ENCODE measurements at regions not wholly inside any gene's neighbourhood (a gene's known extent, or its start where the extent isn't known, plus 50 kb on each side); places are given as distances from the start of the nearest gene placed in this dataset.

GRCh38 chr18:70450426-70451253 lies 161.8 kb downstream of the SOCS6 start:
- Histone ChIP-seq H3K27me3 (replicated peaks; ENCODE audit: control insufficient read depth, insufficient read depth, low read length) (no peaks in the 10 kb centered on the region), H3K36me3 (ENCODE audit: control insufficient read depth, insufficient read depth, low read length) (no peaks in the 10 kb centered on the region), H3K4me3 (replicated peaks; ENCODE audit: low read depth, low read length) (no peak overlapping the region)
- no peak for DNase-seq (ENCODE audit: extremely low read depth, insufficient read length)
- TF ChIP-seq, protein P1, sequence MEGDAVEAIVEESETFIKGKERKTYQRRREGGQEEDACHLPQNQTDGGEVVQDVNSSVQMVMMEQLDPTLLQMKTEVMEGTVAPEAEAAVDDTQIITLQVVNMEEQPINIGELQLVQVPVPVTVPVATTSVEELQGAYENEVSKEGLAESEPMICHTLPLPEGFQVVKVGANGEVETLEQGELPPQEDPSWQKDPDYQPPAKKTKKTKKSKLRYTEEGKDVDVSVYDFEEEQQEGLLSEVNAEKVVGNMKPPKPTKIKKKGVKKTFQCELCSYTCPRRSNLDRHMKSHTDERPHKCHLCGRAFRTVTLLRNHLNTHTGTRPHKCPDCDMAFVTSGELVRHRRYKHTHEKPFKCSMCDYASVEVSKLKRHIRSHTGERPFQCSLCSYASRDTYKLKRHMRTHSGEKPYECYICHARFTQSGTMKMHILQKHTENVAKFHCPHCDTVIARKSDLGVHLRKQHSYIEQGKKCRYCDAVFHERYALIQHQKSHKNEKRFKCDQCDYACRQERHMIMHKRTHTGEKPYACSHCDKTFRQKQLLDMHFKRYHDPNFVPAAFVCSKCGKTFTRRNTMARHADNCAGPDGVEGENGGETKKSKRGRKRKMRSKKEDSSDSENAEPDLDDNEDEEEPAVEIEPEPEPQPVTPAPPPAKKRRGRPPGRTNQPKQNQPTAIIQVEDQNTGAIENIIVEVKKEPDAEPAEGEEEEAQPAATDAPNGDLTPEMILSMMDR (IDR thresholded peaks at IDR 0.05; ENCODE audit: insufficient read depth, low read length, poor library complexity, severe bottlenecking) = peak; percentile 44

- TF ChIP-seq, protein P1 (IDR thresholded peaks at IDR 0.05; ENCODE audit: insufficient read depth, low read length, poor library complexity, severe bottlenecking) = no peak
- H3K4me3 ChIP-seq (replicated peaks; ENCODE audit: low read depth, low read length) = no peak overlapping the region
- DNase-seq (ENCODE audit: extremely low read depth, insufficient read length) = no peak
- H3K27me3 ChIP-seq (replicated peaks; ENCODE audit: control insufficient read depth, insufficient read depth, low read length) = no peaks in the 10 kb centered on the region
- H3K36me3 ChIP-seq (ENCODE audit: control insufficient read depth, insufficient read depth, low read length) = no peaks in the 10 kb centered on the region
Measured at GRCh38 chr18:70448588-70448987, 159.7 kb downstream of the SOCS6 start.

- no peak for DNase-seq (ENCODE audit: extremely low read depth, insufficient read length)
- Histone ChIP-seq H3K27me3 (replicated peaks; ENCODE audit: control insufficient read depth, insufficient read depth, low read length) (no peaks in the 10 kb centered on the region), H3K36me3 (ENCODE audit: control insufficient read depth, insufficient read depth, low read length) (no peaks in the 10 kb centered on the region), H3K4me3 (replicated peaks; ENCODE audit: low read depth, low read length) (no peak overlapping the region)
- TF ChIP-seq, protein P1 (IDR thresholded peaks at IDR 0.05; ENCODE audit: insufficient read depth, low read length, poor library complexity, severe bottlenecking) = no peak
Measured at GRCh38 chr18:70446063-70446462, 157.2 kb downstream of the SOCS6 start.

DNA sequence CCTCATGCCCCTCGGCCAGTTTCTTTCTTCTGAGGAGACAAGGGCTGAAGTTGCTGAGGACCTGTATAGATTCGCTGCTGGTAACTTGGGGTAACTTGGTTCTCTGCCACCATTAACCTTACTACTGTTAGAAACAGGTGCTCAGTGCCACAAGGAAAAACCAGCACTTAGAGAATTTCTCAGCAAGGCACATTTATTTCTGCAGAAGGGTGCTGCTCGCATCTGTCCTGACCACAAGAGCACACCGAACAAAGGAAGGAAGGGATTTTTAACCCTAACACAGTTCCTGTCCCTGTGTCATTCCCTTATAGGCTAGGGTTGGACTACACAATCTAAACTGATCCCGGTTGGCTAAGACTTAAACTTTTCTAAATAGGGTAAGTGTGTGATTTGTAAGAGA lies 154.1 kb downstream of the SOCS6 start:
- H3K27me3 ChIP-seq (replicated peaks; ENCODE audit: control insufficient read depth, insufficient read depth, low read length) = no peaks in the 10 kb centered on the region
- H3K4me3 ChIP-seq (replicated peaks; ENCODE audit: low read depth, low read length) = no peak overlapping the region
- TF ChIP-seq, protein P1 (IDR thresholded peaks at IDR 0.05; ENCODE audit: insufficient read depth, low read length, poor library complexity, severe bottlenecking) = no peak
- no peak for DNase-seq (ENCODE audit: extremely low read depth, insufficient read length)
- no peaks in the 10 kb centered on the region for H3K36me3 ChIP-seq (ENCODE audit: control insufficient read depth, insufficient read depth, low read length)

DNA sequence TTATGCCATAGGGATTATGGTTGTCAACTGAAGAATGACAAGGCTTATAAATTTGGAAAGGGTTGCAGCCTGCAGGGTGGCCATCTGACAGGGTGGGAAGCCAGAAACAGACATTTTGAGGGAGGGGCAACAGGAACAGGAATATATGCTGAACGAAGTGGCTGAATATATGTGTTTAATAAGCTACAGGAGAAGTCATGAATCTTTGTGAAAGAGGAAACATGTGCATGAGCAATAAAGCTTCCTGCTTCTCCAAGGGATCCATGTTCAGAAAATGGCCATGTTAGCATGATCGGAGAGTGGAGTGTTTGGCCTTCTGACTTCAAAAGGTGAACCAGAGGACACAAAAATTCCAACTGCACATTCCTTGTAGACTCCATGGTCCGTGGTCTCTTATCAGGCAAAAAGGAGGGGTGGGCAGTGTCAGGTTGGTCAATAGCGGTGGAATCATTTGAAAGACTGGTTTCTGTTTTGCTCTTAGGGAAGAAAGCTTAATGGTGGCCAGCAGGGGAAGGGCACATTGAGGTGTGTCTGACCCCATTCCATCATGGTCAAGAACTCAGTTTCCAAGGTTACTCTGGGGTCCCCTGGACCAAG lies 144.1 kb downstream of the SOCS6 start:
- DNase-seq (ENCODE audit: extremely low read depth, insufficient read length) = no peak
- Histone ChIP-seq H3K27me3 (replicated peaks; ENCODE audit: control insufficient read depth, insufficient read depth, low read length) (no peaks in the 10 kb centered on the region), H3K4me3 (replicated peaks; ENCODE audit: low read depth, low read length) (no peak overlapping the region), H3K36me3 (ENCODE audit: control insufficient read depth, insufficient read depth, low read length) (no peaks in the 10 kb centered on the region)
- TF ChIP-seq, protein P1 (IDR thresholded peaks at IDR 0.05; ENCODE audit: insufficient read depth, low read length, poor library complexity, severe bottlenecking) = no peak
